HL-60/S4 treated with retinoic acid at 250 ng/mL for 4 days and 3 days (cell line): ENCODE measurements at regions not wholly inside any gene's neighbourhood (a gene's known extent, or its start where the extent isn't known, plus 50 kb on each side); places are given as distances from the start of the nearest gene placed in this dataset.

Experiments used
- in situ Hi-C: fragments of 300-500 bp; cut with MboI; formaldehyde crosslinking; loops from 2 replicates; pipeline ENCODE4 v1.7.0; 2022; ENCODE audit warnings: low sequenced_read_pairs

DNA sequence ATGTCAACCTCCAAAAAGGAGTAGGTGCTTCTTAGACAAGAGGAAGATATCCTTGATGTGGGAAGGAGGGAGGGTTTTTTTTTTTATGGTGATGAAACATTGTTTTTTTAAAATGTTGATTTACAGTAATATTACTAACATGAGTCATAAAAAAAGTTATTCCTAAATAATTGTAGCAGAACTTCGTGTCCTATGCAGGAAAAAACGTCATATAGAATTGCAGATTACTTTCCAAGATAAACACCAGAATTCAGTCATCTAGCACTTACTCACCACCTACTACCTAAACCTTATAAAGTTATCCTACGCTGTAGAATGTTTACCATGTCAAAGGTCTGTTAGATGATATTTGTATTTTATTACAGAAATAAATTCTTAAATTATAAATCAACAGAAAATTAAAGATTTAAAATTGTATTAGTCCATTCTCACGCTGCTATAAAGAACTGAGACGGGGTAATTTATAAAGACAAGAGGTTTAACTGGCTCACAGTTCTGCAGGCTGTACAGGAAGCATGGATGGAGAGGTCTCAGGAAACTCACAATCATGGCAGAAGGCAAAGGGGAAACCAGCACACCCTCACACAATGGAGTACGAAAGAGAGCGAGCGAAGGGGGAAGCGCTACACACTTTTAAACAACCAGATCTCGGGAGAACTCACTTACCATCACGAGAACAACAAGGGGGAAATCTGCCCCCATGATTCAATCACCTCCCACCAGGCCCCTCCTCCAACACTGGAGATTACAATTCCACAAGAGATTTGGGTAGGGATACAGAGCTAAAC lies 105.2 kb upstream of the NEBL start:
- in situ Hi-C loops = no loop called here

GRCh38 chr10:20999699-21000098 lies 102.6 kb upstream of the NEBL start:
- in situ Hi-C loops = no loop called here

GRCh38 chr10:20998036-20998435 lies 100.9 kb upstream of the NEBL start:
- in situ Hi-C loops = no loop called here

- in situ Hi-C loops = no loop called here
Observed at GRCh38 chr10:20995123-20995987, 98.2 kb upstream of the NEBL start.

- in situ Hi-C loops = no loop called here
Observed at GRCh38 chr10:20993830-20994527, 96.9 kb upstream of the NEBL start.

GRCh38 chr10:20993389-20993788 lies 96.3 kb upstream of the NEBL start:
- in situ Hi-C loops = no loop called here

DNA sequence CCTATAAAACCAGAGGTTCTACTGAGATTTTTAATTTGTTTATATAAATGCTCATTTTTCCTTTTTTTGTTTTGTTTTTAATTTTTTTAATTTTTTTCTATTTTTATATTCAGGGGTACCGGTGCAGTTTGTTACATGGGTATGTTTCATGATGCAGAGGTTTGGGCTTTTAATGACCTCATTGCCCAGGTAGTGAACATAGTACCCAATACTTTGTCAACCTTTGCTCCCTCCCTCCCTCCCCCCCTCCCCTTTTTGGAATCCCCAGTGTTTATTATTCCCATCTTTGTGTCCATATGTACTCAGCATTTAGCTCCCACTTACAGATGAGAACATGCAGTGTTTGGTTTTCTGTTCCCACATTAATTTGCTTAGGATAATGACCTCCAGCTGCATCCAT lies 94.4 kb upstream of the NEBL start:
- in situ Hi-C loops = no loop called here

- in situ Hi-C loops = no loop called here
Observed at GRCh38 chr10:20990604-20991003, 93.5 kb upstream of the NEBL start.

GRCh38 chr10:20988357-20988983 lies 91.4 kb upstream of the NEBL start:
- in situ Hi-C loops = no loop called here

DNA sequence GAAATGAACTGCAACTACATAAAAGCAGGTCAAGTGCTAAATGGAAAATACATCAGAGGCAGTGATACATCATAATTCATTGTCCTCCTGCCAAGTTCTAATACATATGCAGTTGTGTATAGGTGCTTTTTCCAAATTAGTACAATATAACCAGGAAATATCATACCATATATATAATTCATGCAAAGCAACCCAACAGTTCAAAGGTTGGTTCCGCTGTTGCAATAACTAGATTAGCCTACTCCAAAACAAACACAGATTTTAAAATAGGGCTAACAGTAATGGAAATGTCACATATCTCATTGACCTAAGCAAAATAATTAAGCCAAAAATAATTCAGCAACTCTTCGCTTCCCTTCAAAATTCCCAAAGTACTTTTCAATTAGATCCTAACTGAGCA lies 88.9 kb upstream of the NEBL start:
- in situ Hi-C loops = no loop called here

DNA sequence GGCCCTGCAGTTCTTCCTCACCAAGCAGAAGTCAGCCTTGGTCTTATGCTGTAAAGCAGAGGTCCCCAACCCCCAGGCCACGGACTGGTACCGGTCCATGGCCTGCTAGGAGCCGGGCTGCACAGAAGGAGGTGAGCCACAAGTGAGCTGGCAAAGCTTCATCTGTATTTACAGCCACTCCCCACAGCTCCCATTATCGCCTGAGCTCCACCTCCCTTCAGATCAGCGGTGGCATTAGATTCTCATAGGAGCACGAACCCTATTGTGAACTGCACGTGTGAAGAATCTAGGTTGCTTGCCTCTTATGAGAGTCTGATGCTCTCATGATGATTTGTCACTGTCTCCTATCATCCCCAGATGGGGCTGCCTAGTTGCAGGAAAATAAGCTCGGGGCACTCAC lies 87.6 kb upstream of the NEBL start:
- in situ Hi-C loops = no loop called here

DNA sequence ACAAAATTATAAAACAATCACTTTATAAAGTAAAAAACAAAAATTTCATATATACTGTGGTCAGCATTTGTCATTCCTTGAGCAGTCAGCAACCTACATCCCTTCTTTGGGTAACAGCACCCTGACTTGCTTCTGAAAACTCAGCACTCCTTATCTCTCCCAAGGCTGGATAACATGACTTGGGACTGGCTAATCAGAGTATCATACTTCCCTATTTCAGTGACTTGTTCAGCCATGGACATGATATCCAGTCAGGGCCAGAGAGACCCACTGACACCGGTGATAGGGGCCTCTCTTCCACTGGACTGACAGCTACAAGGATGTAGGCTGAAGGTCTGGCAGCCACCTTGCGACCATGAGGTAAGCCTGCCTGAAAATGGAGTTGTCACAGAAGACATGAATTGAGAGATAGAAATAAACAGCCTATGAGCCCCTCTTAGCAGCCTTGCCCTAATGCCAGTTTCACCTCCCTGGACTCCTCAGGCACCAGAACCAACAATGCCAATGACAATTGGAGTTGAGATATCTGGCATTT lies 84.4 kb upstream of the NEBL start:
- in situ Hi-C loops = no loop called here

DNA sequence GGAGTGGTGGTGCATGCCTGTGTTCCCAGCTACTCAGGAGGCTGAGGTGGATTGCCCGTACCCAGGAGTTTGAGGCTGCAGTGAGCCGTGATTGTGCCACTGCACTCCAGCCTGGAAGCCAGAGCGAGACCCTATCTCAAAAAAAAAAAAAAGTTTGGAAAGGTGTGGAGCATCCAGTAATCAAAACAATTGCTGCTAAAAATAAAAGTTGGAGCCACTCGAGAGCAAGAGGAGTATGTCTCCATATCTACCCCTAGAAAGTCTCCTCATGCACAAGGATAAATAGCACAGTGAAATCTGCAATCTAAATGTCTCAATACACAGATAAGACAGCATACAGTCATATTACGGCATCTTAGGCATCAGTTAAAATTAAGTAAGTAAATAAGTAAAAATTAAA lies 81.5 kb upstream of the NEBL start:
- in situ Hi-C loops = no loop called here

DNA sequence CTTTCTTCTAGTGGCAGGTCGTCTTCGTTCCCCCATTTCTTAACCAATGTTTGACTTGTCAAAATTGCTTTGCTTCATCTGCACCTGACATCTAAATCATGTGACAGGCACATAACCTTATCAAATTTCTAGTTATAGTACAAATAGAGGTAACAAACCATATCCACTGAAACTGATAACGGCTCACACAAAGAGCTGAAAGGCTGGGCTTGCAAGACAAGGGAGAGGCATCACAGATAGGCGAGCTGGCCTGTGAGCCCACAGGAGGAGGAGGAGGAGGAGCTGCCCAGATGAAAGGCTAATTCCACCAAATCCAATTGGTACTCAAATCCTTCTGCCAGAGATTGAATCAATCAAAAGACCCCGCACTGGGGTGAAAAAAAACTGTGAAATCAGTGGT lies 80.2 kb upstream of the NEBL start:
- in situ Hi-C loops = no loop called here

DNA sequence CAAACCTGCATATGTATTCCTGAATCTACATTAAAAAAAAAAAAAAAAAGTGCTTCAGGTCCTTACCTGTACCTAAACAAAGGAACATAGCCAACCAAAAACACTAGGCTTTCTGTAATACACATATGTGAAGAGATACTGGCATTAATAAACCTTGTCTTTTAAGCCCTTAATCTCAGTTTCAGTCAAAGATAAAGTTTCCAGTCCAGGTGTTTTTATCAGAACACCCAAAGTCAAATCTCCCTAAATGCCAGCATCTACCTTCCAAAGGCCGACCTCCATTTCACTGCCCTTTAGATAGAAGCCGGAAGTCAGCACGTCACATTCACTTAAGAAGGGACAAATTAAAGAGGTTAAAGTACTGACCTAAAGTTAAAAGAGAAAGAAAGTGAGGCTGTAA lies 79.8 kb upstream of the NEBL start:
- in situ Hi-C loops = no loop called here

DNA sequence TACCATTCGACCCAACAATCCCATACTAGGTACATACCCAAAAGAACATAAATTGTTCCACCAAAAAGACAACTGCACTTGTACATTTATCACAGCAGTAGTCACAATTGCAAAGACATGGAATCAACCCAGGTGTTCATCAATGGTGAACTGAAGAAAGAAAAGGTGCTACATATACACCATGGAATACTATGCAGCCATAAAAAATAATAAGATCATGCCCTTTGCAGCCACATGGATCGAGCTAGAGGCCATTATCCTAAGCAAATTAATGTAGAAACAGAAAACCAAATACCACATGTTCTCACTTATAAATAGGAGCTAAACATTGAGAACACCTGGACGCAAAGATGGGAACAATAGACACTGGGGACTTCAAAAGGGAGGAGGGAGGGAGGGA lies 79.3 kb upstream of the NEBL start:
- in situ Hi-C loops = no loop called here

DNA sequence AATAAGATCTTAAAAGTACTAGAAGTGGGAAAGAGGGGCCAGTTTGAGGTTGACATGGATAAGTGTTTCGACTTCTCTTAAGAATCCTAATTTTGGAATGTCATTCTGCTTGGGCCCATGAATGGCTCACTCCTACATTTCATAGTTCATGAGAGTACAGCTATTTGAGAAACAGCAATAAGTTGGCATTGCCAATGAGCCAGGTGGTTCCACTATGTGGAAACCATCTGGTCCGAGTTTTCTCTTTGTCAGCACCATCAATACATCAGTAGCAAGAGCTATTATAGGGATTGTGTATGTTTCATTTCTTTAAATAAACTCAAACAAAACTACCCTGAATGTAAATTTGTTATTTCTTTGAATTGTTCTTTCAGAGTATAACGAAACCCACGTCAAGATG lies 78.1 kb upstream of the NEBL start:
- in situ Hi-C loops = no loop called here

GRCh38 chr10:20972925-20973324 lies 75.8 kb upstream of the NEBL start:
- in situ Hi-C loops = no loop called here

- in situ Hi-C loops = no loop called here
Observed at GRCh38 chr10:20971901-20972300, 74.8 kb upstream of the NEBL start.

GRCh38 chr10:20970708-20971107 lies 73.6 kb upstream of the NEBL start:
- in situ Hi-C loops = no loop called here

DNA sequence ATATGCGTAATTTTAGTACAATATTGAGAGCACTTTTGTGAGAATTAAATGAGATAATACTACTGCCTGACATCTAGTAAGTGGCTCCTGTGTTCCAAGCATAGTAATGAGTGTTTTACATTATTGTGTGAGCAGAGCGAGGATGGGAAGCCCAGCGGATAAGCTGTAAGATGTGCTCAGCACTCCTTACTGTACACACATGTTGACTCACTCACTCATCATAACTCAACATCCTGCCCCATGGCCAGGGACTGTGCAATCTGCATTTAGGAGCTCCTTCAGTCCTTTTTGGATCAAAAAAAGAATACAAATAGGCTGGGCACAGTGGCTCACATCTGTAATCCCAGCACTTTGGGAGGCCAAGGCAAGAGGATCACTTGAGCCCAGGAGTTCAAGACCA lies 72.9 kb upstream of the NEBL start:
- in situ Hi-C loops = no loop called here
